HEK293 (cell line): ENCODE measurements at regions not wholly inside any gene's neighbourhood (a gene's known extent, or its start where the extent isn't known, plus 50 kb on each side); places are given as distances from the start of the nearest gene placed in this dataset.

Experiments
- CTCF ChIA-PET: fragments of 350-600 bp; formaldehyde crosslinking; extraction: SDS; loops from one replicate; lab custom pipeline; 2021; ENCODE audit warnings: antibody characterized with exemption; lab: Yijun Ruan, JAX
- POLR2A ChIA-PET: fragments of 300-600 bp; formaldehyde crosslinking; extraction: SDS; loops from one replicate; lab custom pipeline; 2020; ENCODE audit warnings: antibody characterized with exemption, inconsistent platforms; lab: Yijun Ruan, JAX
- H3K27ac ChIP-seq: fragments of 200-500 bp; sonication (Bioruptor generic); 2 replicates; pipeline ENCODE4 v1.5.1; 2014; ENCODE audit warnings: low read depth, low read length, control low read depth, inconsistent platforms; ENCODE audit errors: extremely low read depth
- H3K36me3 ChIP-seq, 2 experiments: fragments of 200-500 bp in 1 of 2; sonication (Bioruptor generic) in 1 of 2; 1 replicate in 1 of 2; 2 replicates in 1 of 2; pipeline ENCODE4 v1.5.1; 2014 to 2017; ENCODE audit warnings: inconsistent platforms in 2 of 2, low read length in 2 of 2; ENCODE audit not compliant: control insufficient read depth in 2 of 2, insufficient read depth in 1 of 2
- H3K4me1 ChIP-seq: fragments of 200-500 bp; sonication (Bioruptor generic); 2 replicates; pipeline ENCODE4 v1.5.1; 2014; ENCODE audit warnings: mild to moderate bottlenecking, low read length, inconsistent platforms; ENCODE audit not compliant: control insufficient read depth, insufficient read depth
- H3K4me3 ChIP-seq: 2 replicates; pipeline ENCODE4 v1.5.1; 2011; ENCODE audit warnings: low read depth, mild to moderate bottlenecking, control low read depth, low read length, moderate library complexity
- H3K9me3 ChIP-seq: fragments of 200-500 bp; sonication (Bioruptor generic); 2 replicates; pipeline ENCODE4 v1.5.1; 2014; ENCODE audit warnings: low read depth, low read length, inconsistent platforms; ENCODE audit not compliant: control insufficient read depth, insufficient read depth
- GLIS2 ChIP-seq: fragments of 450-650 bp; formaldehyde crosslinking; IDR thresholded peaks from 2 replicates; pipeline ENCODE4 v1.5.1; 2016; ENCODE audit warnings: missing biosample characterization, missing genetic modification characterization
- HOXA7 ChIP-seq: sonication (generic); formaldehyde crosslinking; IDR thresholded peaks from 2 replicates; pipeline ENCODE4 v1.8.1; 2022; ENCODE audit warnings: missing genetic modification reagents, borderline replicate concordance
- KLF17 ChIP-seq: fragments of 450-650 bp; formaldehyde crosslinking; IDR thresholded peaks from 2 replicates; pipeline ENCODE4 v1.5.1; 2016; ENCODE audit warnings: missing biosample characterization, missing genetic modification characterization
- KLF9 ChIP-seq: fragments of 450-650 bp; formaldehyde crosslinking; IDR thresholded peaks from 2 replicates; pipeline ENCODE4 v1.5.1; 2016; ENCODE audit warnings: missing biosample characterization, missing genetic modification characterization, low read depth
- MYNN ChIP-seq: fragments of 450-650 bp; formaldehyde crosslinking; IDR thresholded peaks from 2 replicates; pipeline ENCODE4 v1.5.1; 2016; ENCODE audit warnings: missing biosample characterization, missing genetic modification characterization, borderline replicate concordance
- MZF1 ChIP-seq: fragments of 450-650 bp; formaldehyde crosslinking; IDR thresholded peaks from 2 replicates; pipeline ENCODE4 v1.5.1; 2017; ENCODE audit warnings: missing biosample characterization, missing genetic modification characterization, borderline replicate concordance
- RBAK ChIP-seq: fragments of 450-650 bp; formaldehyde crosslinking; IDR thresholded peaks from 2 replicates; pipeline ENCODE4 v1.5.1; 2016; ENCODE audit warnings: missing biosample characterization, missing genetic modification characterization
- WT1 ChIP-seq: fragments of 450-650 bp; formaldehyde crosslinking; IDR thresholded peaks from 2 replicates; pipeline ENCODE4 v1.5.1; 2016; ENCODE audit warnings: missing biosample characterization, missing genetic modification characterization
- YY1 ChIP-seq: fragments of 450-650 bp; formaldehyde crosslinking; IDR thresholded peaks from 2 replicates; pipeline ENCODE4 v1.5.1; 2018; ENCODE audit warnings: missing biosample characterization, missing genetic modification characterization
- ZIC2 ChIP-seq: fragments of 450-650 bp; formaldehyde crosslinking; IDR thresholded peaks from 2 replicates; pipeline ENCODE4 v1.5.1; 2016; ENCODE audit warnings: missing biosample characterization, missing genetic modification characterization
- ZNF121 ChIP-seq: fragments of 450-650 bp; formaldehyde crosslinking; IDR thresholded peaks from 2 replicates; pipeline ENCODE4 v1.5.1; 2016; ENCODE audit warnings: missing biosample characterization, missing genetic modification characterization
- ZNF146 ChIP-seq: fragments of 450-650 bp; formaldehyde crosslinking; IDR thresholded peaks from 2 replicates; pipeline ENCODE4 v1.5.1; 2016; ENCODE audit warnings: missing biosample characterization, missing genetic modification characterization
- ZNF175 ChIP-seq: fragments of 450-650 bp; formaldehyde crosslinking; IDR thresholded peaks from 2 replicates; pipeline ENCODE4 v1.5.1; 2016; ENCODE audit warnings: missing biosample characterization, missing genetic modification characterization
- ZNF2 ChIP-seq: fragments of 450-650 bp; formaldehyde crosslinking; IDR thresholded peaks from 2 replicates; pipeline ENCODE4 v1.5.1; 2016; ENCODE audit warnings: missing biosample characterization, missing genetic modification characterization
- ZNF223 ChIP-seq: fragments of 450-650 bp; formaldehyde crosslinking; IDR thresholded peaks from 2 replicates; pipeline ENCODE4 v1.5.1; 2016; ENCODE audit warnings: missing biosample characterization, missing genetic modification characterization
- ZNF335 ChIP-seq: fragments of 450-650 bp; formaldehyde crosslinking; conservative IDR thresholded peaks from 2 replicates; pipeline ENCODE4 v1.5.1; 2016; ENCODE audit warnings: missing biosample characterization, missing genetic modification characterization
- ZNF404 ChIP-seq: fragments of 450-650 bp; formaldehyde crosslinking; IDR thresholded peaks from 2 replicates; pipeline ENCODE4 v1.5.1; 2017; ENCODE audit warnings: missing biosample characterization, missing genetic modification characterization
- ZNF426 ChIP-seq: fragments of 450-650 bp; formaldehyde crosslinking; IDR thresholded peaks from 2 replicates; pipeline ENCODE4 v1.5.1; 2017; ENCODE audit warnings: missing biosample characterization, missing genetic modification characterization, mild to moderate bottlenecking, inconsistent platforms, moderate library complexity
- ZNF521 ChIP-seq: fragments of 450-650 bp; formaldehyde crosslinking; IDR thresholded peaks from 2 replicates; pipeline ENCODE4 v1.5.1; 2017; ENCODE audit warnings: missing biosample characterization, mild to moderate bottlenecking, missing genetic modification characterization
- ZNF555 ChIP-seq: fragments of 450-650 bp; formaldehyde crosslinking; conservative IDR thresholded peaks from 2 replicates; pipeline ENCODE4 v1.5.1; 2017; ENCODE audit warnings: missing biosample characterization, mild to moderate bottlenecking, missing genetic modification characterization, inconsistent platforms
- ZNF596 ChIP-seq: fragments of 450-650 bp; IDR thresholded peaks from 2 replicates; pipeline ENCODE4 v1.5.0; 2018; ENCODE audit warnings: missing biosample characterization, mild to moderate bottlenecking, missing genetic modification characterization, moderate library complexity
- ZNF624 ChIP-seq: fragments of 450-650 bp; formaldehyde crosslinking; IDR thresholded peaks from 2 replicates; pipeline ENCODE4 v1.5.1; 2017; ENCODE audit warnings: missing biosample characterization, missing genetic modification characterization
- ZNF629 ChIP-seq: fragments of 450-650 bp; formaldehyde crosslinking; IDR thresholded peaks from 2 replicates; pipeline ENCODE4 v1.5.1; 2017; ENCODE audit warnings: missing biosample characterization, missing genetic modification characterization
- ZNF658 ChIP-seq: fragments of 450-650 bp; formaldehyde crosslinking; IDR thresholded peaks from 2 replicates; pipeline ENCODE4; 2016; ENCODE audit warnings: missing biosample characterization, missing genetic modification characterization
- ZNF701 ChIP-seq: fragments of 450-650 bp; formaldehyde crosslinking; IDR thresholded peaks from 2 replicates; pipeline ENCODE4 v1.5.1; 2016; ENCODE audit warnings: missing biosample characterization, missing genetic modification characterization
- ZNF791 ChIP-seq: fragments of 450-650 bp; formaldehyde crosslinking; IDR thresholded peaks from 2 replicates; pipeline ENCODE4 v1.5.1; 2016; ENCODE audit warnings: missing biosample characterization, missing genetic modification characterization
- ZNF792 ChIP-seq: fragments of 450-650 bp; formaldehyde crosslinking; IDR thresholded peaks from 2 replicates; pipeline ENCODE4 v1.5.1; 2016; ENCODE audit warnings: missing biosample characterization, missing genetic modification characterization
- ZNF843 ChIP-seq: fragments of 450-650 bp; formaldehyde crosslinking; IDR thresholded peaks from 2 replicates; pipeline ENCODE4 v1.5.1; 2016; ENCODE audit warnings: missing biosample characterization, missing genetic modification characterization
- ZSCAN23 ChIP-seq: fragments of 450-650 bp; formaldehyde crosslinking; IDR thresholded peaks from 2 replicates; pipeline ENCODE4 v1.5.1; 2016; ENCODE audit warnings: missing biosample characterization, missing genetic modification characterization
- TF ChIP-seq, protein P1 (sequence below): fragments of 450-650 bp; IDR thresholded peaks from 2 replicates; pipeline ENCODE4 v1.5.1; 2018; ENCODE audit warnings: missing biosample characterization, mild to moderate bottlenecking, missing genetic modification characterization
- TF ChIP-seq, protein P2 (sequence below): fragments of 450-650 bp; formaldehyde crosslinking; IDR thresholded peaks from 2 replicates; pipeline ENCODE4 v1.5.1; 2016; ENCODE audit warnings: missing biosample characterization, missing genetic modification characterization
- TF ChIP-seq, protein P3 (sequence below): fragments of 450-650 bp; formaldehyde crosslinking; IDR thresholded peaks from 2 replicates; pipeline ENCODE4 v1.5.1; 2017; ENCODE audit warnings: missing biosample characterization, missing genetic modification characterization
- TF ChIP-seq, protein P4 (sequence below): fragments of 450-650 bp; formaldehyde crosslinking; IDR thresholded peaks from 2 replicates; pipeline ENCODE4 v1.5.1; 2016; ENCODE audit warnings: missing biosample characterization, missing genetic modification characterization

DNA sequence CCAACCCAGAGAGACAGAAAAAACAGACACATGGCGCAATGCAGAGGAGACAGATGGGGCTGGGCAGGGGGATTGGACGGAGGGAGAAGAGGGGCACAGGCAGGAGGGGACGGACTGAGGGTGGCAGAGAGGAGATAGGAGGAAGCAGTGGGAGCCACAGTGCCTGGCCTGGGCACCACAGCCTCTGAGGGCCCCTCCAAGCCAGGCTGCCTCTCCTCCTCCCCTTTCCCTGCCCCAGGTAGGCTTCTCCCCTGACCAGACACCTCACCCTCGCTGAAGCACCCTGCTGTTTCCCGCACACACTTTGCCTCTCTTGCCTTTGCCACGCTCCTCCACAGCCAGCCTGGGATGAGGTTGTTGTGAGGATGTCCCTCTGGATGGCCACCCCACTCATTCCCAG, 84.0 kb upstream of the PRR20G start:
- no peaks in the 10 kb centered on the region for H3K4me1 ChIP-seq
- CTCF ChIA-PET, result no interaction called here

GRCh38 chr3:127371334-127371733, 83.5 kb upstream of the PRR20G start:
- POLR2A ChIA-PET, result no interaction called here
- H3K27ac ChIP-seq, result no peak overlapping the region
- no peaks in the 10 kb centered on the region for H3K4me1 ChIP-seq
- TF ChIP-seq ZNF624 (tag by site-specific recombination), result no peak
- TF ChIP-seq ZSCAN23 (tag by site-specific recombination), result no peak
- TF ChIP-seq ZNF404 (tag by site-specific recombination), result no peak
- TF ChIP-seq KLF17, result no peak
- no peak for TF ChIP-seq ZIC2 (tag by site-specific recombination)
- TF ChIP-seq ZNF335 (tag by site-specific recombination), result no peak
- TF ChIP-seq ZNF426 (tag by site-specific recombination), result no peak
- no peak for TF ChIP-seq ZNF2
- TF ChIP-seq KLF9, result no peak
- no peak for TF ChIP-seq ZNF629 (tag by site-specific recombination)
- TF ChIP-seq, protein P1, sequence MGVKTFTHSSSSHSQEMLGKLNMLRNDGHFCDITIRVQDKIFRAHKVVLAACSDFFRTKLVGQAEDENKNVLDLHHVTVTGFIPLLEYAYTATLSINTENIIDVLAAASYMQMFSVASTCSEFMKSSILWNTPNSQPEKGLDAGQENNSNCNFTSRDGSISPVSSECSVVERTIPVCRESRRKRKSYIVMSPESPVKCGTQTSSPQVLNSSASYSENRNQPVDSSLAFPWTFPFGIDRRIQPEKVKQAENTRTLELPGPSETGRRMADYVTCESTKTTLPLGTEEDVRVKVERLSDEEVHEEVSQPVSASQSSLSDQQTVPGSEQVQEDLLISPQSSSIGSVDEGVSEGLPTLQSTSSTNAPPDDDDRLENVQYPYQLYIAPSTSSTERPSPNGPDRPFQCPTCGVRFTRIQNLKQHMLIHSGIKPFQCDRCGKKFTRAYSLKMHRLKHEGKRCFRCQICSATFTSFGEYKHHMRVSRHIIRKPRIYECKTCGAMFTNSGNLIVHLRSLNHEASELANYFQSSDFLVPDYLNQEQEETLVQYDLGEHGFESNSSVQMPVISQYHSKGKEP (tag by site-specific recombination), result no peak
- TF ChIP-seq ZNF175, result no peak
- no peak for TF ChIP-seq ZNF146
- TF ChIP-seq, protein P2, sequence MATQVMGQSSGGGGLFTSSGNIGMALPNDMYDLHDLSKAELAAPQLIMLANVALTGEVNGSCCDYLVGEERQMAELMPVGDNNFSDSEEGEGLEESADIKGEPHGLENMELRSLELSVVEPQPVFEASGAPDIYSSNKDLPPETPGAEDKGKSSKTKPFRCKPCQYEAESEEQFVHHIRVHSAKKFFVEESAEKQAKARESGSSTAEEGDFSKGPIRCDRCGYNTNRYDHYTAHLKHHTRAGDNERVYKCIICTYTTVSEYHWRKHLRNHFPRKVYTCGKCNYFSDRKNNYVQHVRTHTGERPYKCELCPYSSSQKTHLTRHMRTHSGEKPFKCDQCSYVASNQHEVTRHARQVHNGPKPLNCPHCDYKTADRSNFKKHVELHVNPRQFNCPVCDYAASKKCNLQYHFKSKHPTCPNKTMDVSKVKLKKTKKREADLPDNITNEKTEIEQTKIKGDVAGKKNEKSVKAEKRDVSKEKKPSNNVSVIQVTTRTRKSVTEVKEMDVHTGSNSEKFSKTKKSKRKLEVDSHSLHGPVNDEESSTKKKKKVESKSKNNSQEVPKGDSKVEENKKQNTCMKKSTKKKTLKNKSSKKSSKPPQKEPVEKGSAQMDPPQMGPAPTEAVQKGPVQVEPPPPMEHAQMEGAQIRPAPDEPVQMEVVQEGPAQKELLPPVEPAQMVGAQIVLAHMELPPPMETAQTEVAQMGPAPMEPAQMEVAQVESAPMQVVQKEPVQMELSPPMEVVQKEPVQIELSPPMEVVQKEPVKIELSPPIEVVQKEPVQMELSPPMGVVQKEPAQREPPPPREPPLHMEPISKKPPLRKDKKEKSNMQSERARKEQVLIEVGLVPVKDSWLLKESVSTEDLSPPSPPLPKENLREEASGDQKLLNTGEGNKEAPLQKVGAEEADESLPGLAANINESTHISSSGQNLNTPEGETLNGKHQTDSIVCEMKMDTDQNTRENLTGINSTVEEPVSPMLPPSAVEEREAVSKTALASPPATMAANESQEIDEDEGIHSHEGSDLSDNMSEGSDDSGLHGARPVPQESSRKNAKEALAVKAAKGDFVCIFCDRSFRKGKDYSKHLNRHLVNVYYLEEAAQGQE, result no peak
- TF ChIP-seq, protein P3, sequence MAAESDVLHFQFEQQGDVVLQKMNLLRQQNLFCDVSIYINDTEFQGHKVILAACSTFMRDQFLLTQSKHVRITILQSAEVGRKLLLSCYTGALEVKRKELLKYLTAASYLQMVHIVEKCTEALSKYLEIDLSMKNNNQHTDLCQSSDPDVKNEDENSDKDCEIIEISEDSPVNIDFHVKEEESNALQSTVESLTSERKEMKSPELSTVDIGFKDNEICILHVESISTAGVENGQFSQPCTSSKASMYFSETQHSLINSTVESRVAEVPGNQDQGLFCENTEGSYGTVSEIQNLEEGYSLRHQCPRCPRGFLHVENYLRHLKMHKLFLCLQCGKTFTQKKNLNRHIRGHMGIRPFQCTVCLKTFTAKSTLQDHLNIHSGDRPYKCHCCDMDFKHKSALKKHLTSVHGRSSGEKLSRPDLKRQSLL (tag by site-specific recombination), result no peak
- no peak for TF ChIP-seq YY1 (tag by site-specific recombination)
- no peak for TF ChIP-seq MZF1
- no peak for TF ChIP-seq ZNF658 (tag by site-specific recombination)
- TF ChIP-seq ZNF121 (tag by site-specific recombination), result no peak
- H3K4me3 ChIP-seq, result no peak overlapping the region
- CTCF ChIA-PET, result no interaction called here
- no peaks in the 10 kb centered on the region for H3K9me3 ChIP-seq
- no peaks in the 10 kb centered on the region for H3K36me3 ChIP-seq

More for the DNA sequence above, 84.0 kb upstream of the PRR20G start:
- no peak for TF ChIP-seq ZNF701
- TF ChIP-seq ZNF596 (tag by site-specific recombination), result no peak
- no peak for TF ChIP-seq ZNF792 (tag by site-specific recombination)
- TF ChIP-seq HOXA7 (CRISPR knock-in tag), result no peak
- TF ChIP-seq GLIS2 (tag by site-specific recombination), result no peak
- TF ChIP-seq, protein P4, sequence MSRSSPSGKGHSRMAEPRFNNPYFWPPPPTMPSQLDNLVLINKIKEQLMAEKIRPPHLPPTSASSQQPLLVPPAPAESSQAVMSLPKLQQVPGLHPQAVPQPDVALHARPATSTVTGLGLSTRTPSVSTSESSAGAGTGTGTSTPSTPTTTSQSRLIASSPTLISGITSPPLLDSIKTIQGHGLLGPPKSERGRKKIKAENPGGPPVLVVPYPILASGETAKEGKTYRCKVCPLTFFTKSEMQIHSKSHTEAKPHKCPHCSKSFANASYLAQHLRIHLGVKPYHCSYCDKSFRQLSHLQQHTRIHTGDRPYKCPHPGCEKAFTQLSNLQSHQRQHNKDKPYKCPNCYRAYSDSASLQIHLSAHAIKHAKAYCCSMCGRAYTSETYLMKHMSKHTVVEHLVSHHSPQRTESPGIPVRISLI, result no peak
- no peak for TF ChIP-seq WT1 (tag by site-specific recombination)
- TF ChIP-seq ZSCAN23 (tag by site-specific recombination), result no peak
- TF ChIP-seq ZNF223 (tag by site-specific recombination), result no peak
- TF ChIP-seq ZNF555 (tag by site-specific recombination), result no peak
- no peak for TF ChIP-seq MYNN (tag by site-specific recombination)
- no peak for TF ChIP-seq ZNF521
- no peak for TF ChIP-seq ZNF791
- TF ChIP-seq ZNF624 (tag by site-specific recombination), result no peak
- no peak for TF ChIP-seq RBAK (tag by site-specific recombination)
- TF ChIP-seq ZNF843 (tag by site-specific recombination), result no peak
- Histone ChIP-seq H3K36me3 (no peaks in the 10 kb centered on the region), H3K9me3 (no peaks in the 10 kb centered on the region), H3K27ac (no peak overlapping the region), H3K4me3 (no peak overlapping the region)
- POLR2A ChIA-PET, result no interaction called here
